Renal cortex interstitium (tissue), 11 donors: ENCODE measurements at regions not wholly inside any gene's neighbourhood (a gene's known extent, or its start where the extent isn't known, plus 50 kb on each side); places are given as distances from the start of the nearest gene placed in this dataset.

Source experiments
- DNase-seq, 11 donors: peaks; one replicate each; pipeline ENCODE4 v3.0.0-alpha.2; 2013; ENCODE audit warnings: low read depth in 9 of 11, low spot score in 4 of 11; ENCODE audit errors: extremely low read depth in 1 of 11

DNA sequence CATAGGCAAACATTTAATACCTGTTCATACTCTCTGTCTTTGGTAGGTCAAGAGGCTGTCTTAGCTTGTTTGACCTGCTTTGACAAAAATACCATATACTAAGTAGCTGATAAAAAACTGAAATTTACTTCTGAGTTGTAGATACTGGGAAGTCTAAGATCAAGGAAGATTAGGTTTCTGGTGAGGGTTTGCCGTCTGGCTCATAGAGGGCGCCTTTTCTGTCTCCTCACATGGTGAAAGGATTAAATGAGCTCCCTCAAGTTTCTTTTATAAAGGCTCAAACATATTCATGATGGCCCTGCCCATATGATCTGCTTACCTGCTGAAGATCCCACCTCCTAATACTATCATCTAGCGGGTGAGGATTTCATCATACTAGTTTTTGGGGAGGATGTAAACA, 1076.1 kb upstream of the NCAM2 start:
- DNase-seq = no peak

DNA sequence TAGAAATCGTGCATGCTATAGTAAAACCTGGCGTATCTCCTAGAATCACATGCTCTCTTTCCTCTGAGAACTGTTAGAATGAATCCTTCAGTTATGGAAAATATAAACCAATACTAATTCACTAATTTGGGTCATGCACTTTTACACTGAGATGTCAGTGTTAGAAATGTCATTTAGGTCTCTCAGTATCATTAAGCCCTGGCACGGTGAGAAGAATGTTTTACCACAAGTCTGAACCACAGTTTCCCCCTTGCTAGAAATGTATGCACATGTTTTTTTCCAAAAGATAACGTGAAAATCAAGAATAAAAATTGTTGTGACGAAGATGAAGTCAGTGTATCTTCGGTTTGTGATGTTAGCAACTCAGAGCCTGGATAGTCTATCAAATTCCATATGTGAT, 1062.7 kb upstream of the NCAM2 start:
- no peak for DNase-seq

DNA sequence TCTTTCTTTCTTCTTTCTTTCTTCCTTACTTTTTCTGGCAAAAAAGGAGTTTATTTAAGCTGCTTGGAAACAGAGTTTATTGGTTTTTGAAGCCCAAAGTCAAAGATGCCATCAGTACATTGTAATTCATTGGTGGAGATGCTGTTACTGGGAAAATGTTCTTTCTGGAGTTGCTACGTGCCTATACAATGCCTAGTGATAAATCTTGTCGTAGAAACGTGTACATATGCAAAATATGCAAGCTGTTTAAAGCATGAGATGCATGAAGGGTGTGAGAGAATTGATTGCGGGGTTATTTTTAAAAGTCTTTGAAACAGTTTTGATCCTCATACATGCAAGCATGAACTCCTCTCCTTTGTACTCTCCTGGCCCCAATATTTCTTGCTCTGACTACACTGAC, 1060.6 kb upstream of the NCAM2 start:
- DNase-seq = no peak

DNA sequence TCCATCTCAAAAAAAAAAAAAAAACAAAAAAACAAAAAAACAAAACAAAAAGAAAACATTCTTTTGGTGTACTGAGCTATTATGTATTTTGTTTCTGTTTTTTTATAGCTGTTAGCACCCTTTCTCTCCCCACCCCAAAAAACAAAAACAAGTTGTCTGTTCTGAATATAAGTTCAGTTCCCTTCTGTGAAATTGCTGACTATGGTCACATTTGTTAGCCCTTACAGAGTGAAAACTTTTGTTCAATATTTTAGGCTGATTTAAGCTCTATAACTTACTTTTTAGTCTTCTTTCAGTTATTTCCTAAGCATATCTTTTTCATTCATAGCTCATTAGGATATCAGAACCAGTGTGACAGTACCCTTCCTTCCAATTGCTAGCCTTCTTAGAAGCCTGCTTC, 1056.6 kb upstream of the NCAM2 start:
- DNase-seq = no peak

DNA sequence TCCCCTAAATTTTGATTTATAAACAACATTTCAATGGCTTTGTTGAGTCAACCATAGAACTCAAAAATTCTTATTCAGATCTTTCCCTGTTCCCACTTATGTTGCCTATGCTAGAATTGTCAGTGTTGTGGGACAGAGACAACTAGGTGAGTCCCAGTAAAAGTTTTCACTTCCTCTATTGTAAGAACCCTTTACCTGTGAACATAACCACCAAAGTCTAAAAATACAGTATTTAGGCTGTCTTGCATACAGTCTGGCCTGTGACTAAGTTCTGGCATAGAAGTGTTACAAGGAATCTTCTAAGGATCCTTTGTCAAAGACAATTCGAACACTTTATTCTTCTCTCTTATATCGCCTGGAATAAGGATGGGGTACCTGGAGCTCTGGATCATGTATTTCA, 1047.9 kb upstream of the NCAM2 start:
- no peak for DNase-seq

DNA sequence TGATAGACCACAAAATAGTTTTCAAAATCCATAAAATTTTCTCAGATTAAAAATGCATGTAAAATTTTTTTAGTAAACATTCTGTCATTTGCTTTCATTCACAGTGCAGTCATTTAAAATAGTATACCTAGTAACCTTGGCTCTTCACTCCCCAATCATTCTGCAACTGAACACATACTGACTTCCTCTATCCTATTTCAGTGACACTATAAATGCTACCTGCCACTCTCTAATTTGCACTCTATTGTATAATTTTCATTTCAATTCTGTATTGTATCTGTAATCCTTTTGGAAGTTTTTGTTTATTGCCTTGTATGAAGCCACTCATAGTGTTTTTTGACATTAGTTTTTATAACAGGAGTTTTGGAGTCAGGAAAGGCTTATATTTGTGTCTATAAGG, 1029.1 kb upstream of the NCAM2 start:
- no peak for DNase-seq

DNA sequence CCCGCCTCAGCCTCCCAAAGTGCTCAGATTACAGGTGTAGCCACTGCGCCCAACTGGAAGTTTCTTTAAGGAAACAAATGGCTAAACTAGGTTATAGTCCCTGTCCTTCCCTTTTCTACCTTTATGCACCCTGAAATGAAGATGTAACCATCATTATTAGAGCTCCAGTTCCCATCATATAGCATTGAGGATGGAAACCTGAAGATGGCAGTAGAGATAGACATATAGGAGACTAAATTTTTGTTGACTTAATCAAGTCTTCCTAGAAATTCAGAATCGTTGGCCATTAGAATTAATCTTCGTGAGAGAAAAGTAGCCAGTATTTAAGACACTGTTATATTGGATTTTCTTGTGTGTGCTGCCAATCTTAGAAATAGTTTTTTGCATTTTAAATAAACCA, 1016.3 kb upstream of the NCAM2 start:
- DNase-seq = no peak

DNA sequence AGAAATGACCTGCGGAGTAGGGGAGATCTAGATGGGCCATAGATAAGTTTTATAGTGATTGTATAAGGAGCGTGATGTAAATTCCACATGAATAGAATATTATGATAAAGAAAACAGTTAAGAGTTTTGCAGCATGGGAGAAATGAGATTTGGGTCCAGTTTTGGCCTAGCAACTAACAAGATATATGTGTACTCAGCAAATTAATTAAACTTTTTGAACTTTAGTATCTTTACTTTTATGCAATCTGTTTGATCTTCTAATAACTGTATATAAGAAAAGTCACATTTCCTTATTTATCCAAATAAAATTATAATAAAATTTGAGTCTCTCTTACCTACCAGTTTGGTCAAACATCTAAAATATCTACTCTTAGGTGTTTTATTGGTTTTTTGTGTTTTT, 1011.8 kb upstream of the NCAM2 start:
- no peak for DNase-seq

DNA sequence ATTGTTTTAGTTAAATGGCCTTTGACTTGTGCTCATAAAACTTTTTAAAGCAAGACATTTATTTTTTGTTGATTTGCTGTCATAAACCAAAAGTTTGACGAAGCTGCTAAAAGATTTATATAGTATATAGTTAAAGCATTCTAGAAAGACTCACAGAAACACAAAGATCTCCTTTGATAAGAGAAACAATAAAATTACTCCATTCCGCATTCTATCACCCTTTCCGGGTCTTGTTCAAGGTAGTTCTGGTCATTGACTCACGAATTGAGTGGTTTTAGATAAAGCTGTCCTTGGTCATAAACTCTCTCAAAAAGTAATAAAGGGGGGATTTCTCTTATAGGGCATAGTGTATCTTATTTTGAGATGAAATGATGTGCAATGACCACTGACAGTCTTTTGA, 1010.5 kb upstream of the NCAM2 start:
- DNase-seq = no peak

DNA sequence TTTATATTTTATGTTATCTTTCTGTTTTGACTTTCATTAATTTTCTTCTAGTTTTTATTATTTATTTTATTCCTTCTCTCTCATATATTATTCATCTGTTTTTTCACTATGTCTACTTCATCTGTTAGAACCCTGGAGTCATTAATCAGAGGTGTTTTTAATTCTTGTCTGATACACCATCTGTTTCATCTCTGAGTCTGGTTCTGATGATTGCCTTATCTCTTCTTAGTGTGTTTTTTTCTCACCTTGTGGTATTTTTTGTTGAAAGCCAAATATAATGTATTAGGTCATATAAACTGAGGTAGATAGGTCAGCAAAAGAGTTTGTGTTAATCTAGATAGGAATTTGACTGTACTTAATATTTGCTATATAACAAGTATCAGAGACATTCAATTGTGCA, 1005.7 kb upstream of the NCAM2 start:
- DNase-seq = no peak

DNA sequence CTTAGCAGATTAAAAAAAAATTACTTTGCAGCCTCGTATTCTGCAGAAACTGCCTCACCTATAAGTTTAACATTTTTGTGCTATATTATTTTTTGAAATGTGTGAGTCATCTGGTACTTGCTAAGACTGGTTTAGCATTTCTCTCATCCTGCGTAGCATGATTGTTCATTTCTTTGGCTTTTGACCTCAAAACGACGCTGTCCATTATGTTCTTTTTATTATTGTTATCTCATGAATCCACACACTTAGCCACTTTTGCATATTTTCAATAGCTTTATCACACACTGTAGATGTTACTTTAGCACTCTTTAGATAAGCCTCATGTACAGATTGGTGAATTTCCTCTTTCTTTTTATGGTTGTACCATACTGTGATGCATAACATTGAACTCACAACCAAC, 1004.9 kb upstream of the NCAM2 start:
- no peak for DNase-seq

DNA sequence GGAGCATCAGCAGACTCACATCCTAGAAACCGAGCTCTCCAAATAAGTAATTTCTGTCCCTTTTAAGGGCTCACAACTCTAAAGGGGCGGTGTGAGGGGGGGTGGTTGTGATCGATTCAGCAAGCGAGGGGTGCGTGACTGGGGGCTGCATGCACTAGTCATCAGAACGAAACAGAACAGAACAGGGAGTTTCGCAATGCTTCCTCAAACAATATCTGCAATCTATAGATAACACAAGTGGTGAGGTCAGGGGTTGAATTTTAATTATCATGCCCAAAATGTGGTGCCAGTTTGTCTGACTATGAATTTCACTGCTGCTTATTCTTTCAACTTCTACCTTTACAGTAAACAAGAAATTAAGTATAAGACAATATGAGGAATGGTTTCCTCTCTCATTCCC, 1003.0 kb upstream of the NCAM2 start:
- no peak for DNase-seq

DNA sequence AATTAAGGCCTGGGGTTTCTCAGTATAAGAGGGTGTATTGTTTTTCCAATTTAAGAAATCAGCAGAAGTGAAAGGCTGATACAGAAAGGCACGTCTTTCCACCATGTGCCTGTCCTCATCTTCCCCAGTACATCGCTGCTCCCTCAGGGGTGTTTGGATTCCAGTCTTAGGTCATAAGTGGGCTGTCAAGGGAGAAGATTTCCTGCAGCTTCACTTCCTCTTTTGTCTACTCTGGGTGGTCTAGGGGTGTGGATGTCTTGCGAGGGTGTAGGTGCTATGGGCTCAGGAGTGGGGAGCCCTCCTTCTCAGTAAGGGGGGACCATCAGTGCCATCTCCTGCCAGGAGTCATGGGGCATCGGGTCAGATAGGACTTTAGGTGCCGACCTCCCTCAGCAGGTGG, 999.8 kb upstream of the NCAM2 start:
- no peak for DNase-seq

DNA sequence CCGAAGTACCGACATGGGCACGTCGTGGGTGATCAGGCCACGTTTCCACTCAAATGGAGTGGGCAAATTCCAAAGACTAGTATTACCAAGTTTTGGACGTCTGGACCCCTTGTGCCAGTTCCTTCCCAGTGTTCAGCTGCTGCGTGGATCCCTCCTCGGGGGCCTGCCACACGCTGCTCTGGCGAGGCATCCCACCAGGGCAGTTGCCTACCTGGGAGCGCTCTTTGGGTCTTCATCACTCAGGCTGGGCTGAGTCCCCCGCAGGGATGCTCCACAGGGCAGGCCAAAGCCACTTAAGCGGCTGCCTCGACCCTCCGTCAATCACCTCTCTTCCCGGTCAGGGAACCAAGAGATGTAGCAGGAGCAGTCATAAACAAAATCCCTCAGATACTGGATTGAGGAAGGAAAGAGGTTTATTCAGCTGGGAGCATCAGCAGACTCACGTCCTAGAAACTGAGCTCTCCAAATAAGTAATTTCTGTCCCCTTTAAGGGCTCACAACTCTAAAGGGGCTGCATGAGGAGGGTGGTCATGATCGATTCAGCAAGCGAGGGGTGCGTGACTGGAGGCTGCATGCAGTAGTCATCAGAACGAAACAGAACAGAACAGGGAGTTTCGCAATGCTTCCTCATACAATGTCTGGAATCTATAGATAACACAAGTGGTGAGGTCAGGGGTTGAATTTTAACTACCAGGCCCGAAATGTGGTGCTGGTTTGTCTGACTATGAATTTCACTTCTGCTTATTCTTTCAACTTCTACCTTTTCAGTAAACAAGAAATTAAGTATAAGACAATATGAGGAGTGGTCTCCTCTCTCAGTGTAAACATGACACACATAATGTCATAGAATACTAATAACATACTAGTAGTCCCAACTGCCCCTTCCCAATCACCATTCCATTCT, 998.6 kb upstream of the NCAM2 start:
- no peak for DNase-seq

DNA sequence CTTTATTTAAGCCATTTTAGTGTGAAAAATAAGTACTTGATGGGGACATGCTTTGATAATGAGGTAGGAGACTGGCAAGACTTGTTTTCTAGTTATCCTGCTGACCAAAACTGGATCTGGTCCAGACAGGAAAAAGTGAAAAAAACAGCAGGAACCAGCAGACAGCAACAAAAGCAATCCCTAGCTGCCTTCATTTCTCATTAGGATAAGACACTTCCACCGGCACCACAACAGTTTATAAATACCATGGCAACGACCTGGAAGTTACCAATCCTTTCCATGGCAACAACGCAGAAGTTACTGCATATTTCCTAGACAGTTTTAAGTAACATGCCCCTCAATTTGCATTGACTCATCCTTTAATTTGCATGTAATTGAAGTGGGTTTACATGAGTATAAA, 993.8 kb upstream of the NCAM2 start:
- no peak for DNase-seq

DNA sequence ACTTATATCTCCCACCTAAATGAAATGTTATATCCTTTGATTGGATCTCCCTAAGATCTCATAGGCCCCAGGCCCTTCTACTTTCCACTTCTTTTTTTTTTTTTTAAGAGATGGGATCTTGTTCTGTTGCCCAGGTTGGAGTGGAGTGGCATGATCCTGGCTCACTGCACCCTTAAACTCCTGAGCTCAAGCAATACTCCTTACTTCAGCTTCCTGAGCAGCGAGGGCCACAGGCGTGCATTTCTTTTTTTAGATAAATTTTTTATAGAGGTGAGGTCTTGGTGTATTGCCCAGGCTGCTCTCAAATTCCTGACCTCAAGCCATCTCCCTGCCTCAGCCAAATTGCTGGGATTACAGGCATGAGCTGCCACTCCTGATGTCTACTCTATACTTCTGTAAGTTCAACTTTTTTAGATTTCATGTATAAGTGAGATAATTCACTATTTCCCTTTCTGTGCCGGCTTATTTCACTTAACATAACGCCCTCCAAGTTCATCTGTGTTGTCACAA, 987.5 kb upstream of the NCAM2 start:
- DNase-seq = no peak

DNA sequence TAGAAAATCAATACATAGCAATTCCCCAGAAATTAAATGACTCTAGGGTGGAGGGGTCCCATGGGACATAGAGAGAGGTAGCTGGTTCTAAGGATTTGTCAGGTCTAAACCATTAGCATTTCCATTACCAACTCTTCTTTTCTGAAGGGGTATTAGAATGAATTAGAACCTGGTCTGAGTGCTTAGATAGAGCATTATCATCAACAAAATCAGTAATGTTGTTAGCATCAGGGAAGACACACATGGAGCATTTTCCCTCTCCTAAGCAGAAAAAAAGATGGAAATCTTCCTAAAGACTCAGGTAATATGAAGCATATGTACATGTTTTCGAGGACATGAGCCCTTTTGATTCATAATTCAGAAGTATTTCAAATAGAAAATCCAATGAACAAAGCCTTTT, 984.4 kb upstream of the NCAM2 start:
- no peak for DNase-seq

DNA sequence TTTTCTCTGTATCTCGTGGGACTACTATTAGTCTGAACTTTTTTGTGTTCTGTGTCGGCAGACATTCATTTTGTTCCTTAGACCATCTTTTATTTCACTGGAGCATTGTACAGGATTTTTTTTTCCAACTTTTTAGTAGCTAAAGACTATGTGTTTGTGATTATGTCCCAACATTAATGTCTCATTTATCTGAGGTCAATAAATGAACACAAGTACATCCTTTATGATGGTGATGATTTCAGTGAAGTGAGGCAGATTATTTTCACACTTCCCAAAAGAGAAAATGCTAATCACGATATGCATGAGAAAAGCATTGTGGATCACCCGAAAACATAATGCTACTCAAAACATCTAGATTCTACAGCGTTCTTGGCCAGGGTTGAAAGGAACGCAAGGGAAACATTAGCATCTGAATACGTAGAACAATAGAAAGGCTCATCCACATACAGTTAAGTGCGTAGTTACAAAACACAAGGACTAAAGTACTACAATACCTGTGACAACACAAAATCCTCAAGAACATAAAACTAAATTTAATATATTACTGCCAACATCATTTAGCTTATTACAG, 981.7 kb upstream of the NCAM2 start:
- DNase-seq = no peak

DNA sequence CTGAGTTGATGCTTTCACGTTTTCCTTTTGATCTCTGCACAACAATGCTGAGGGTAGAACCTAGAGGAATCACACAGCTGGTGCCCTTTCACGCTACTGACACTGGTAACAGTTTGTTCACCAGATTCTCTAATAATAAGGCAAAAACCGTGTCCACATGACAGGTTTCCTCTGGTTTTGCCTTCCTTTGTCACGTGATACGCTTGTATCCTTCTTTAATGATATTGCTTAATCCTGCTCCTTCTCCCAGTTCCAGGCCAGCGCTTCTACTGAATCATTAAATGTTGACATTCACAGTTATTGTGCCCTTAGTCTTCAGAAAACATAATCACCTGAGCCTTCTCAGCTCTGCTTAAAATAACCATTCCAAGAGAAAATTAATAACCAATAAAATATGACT, 978.2 kb upstream of the NCAM2 start:
- DNase-seq = no peak

DNA sequence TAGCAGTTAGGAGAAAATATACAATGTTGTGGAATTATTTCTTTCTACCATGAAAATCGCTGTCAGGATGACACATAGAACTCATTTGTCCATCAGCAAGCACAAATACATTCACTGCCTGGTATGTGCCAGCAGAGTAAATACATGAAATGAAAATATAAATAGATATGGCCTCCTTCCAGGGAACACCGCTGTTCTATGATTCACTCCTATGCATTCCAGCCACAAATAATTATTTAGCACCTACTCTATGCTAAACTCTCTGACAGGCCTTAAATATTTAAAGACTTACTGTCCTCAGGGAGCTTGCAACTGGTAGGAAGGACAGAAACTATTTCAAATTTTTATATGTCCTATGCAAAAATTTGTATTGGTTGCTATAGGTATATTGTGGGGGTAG, 975.0 kb upstream of the NCAM2 start:
- DNase-seq = no peak

DNA sequence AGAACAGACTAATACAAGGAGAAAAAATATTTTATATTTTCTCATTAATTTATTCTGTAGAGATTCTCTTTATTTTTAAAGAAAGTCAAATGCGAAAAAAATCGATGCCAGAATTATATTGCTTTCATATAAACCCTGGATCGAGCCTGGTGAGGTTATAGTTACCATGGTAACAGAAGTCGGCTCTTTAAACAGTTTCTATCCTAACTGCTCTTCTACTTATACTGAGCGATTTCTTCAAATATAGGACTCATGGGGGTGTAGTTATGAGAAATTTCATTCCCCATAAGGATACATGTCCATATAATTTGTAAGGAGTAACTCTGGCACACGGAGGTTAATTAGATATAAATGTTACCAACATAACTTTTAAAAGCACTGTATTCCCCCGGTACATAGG, 973.5 kb upstream of the NCAM2 start:
- DNase-seq = no peak
